HEK293T (cell line): ENCODE measurements at regions not wholly inside any gene's neighbourhood (a gene's known extent, or its start where the extent isn't known, plus 50 kb on each side); places are given as distances from the start of the nearest gene placed in this dataset.

Experiments used
- CTCF ChIA-PET: fragments of 350-600 bp; formaldehyde crosslinking; extraction: SDS; loops from one replicate; lab custom pipeline; 2021; ENCODE audit warnings: antibody characterized with exemption, inconsistent platforms; lab: Yijun Ruan, JAX
- POLR2A ChIA-PET: fragments of 350-600 bp; formaldehyde crosslinking; extraction: SDS; loops from one replicate; lab custom pipeline; 2020; ENCODE audit warnings: antibody characterized with exemption, inconsistent platforms; lab: Yijun Ruan, JAX
- DNase-seq: peaks from one replicate; pipeline ENCODE4 v3.0.0; 2012; ENCODE audit warnings: mixed read lengths; ENCODE audit errors: extremely low spot score
- ARNT ChIP-seq: fragments of 450-650 bp; IDR thresholded peaks from 2 replicates; pipeline ENCODE4 v1.6.1; 2017; ENCODE audit warnings: mild to moderate bottlenecking
- BHLHE40 ChIP-seq: fragments of 450-650 bp; IDR thresholded peaks from 2 replicates; pipeline ENCODE4 v1.6.1; 2016; ENCODE audit warnings: mild to moderate bottlenecking, moderate library complexity, borderline replicate concordance
- CTBP1 ChIP-seq: fragments of 450-650 bp; IDR thresholded peaks from 2 replicates; pipeline ENCODE4 v1.6.1; 2016; ENCODE audit warnings: borderline replicate concordance
- ELF4 ChIP-seq: fragments of 450-650 bp; IDR thresholded peaks from 2 replicates; pipeline ENCODE4 v1.6.1; 2017; ENCODE audit warnings: antibody characterized with exemption
- FOXA1 ChIP-seq: fragments of 450-650 bp; IDR thresholded peaks from 2 replicates; pipeline ENCODE4 v1.6.1; 2016; ENCODE audit warnings: mild to moderate bottlenecking
- FOXK2 ChIP-seq: fragments of 450-650 bp; IDR thresholded peaks from 2 replicates; pipeline ENCODE4 v1.6.1; 2016; ENCODE audit warnings: mild to moderate bottlenecking
- FOXM1 ChIP-seq: fragments of 450-650 bp; IDR thresholded peaks from 2 replicates; pipeline ENCODE4 v1.6.1; 2017; ENCODE audit warnings: mild to moderate bottlenecking, borderline replicate concordance
- HDGF ChIP-seq: fragments of 450-650 bp; IDR thresholded peaks from 2 replicates; pipeline ENCODE4 v1.6.1; 2017; ENCODE audit warnings: antibody characterized with exemption, borderline replicate concordance
- L3MBTL2 ChIP-seq: fragments of 450-650 bp; conservative IDR thresholded peaks from 2 replicates; pipeline ENCODE4 v1.6.1; 2016; ENCODE audit warnings: mild to moderate bottlenecking
- LEF1 ChIP-seq: fragments of 450-650 bp; IDR thresholded peaks from 2 replicates; pipeline ENCODE4 v1.6.1; 2017; ENCODE audit warnings: mild to moderate bottlenecking, borderline replicate concordance
- NFRKB ChIP-seq: fragments of 450-650 bp; IDR thresholded peaks from 2 replicates; pipeline ENCODE4 v1.6.1; 2016; ENCODE audit warnings: mild to moderate bottlenecking, moderate library complexity
- PKNOX1 ChIP-seq: fragments of 450-650 bp; IDR thresholded peaks from 2 replicates; pipeline ENCODE4 v1.6.1; 2016
- SP1 ChIP-seq: fragments of 450-650 bp; IDR thresholded peaks from 2 replicates; pipeline ENCODE4 v1.6.1; 2017
- SUZ12 ChIP-seq: fragments of 450-650 bp; IDR thresholded peaks from 2 replicates; pipeline ENCODE4 v1.6.1; 2016; ENCODE audit warnings: mild to moderate bottlenecking
- TARDBP ChIP-seq: fragments of 450-650 bp; IDR thresholded peaks from 2 replicates; pipeline ENCODE4 v1.6.1; 2016
- ZNF384 ChIP-seq: fragments of 450-650 bp; IDR thresholded peaks from 2 replicates; pipeline ENCODE4 v1.6.1; 2016

- CTCF ChIA-PET, result no interaction called here
- TF ChIP-seq ARNT (no peak), FOXA1 (no peak), LEF1 (no peak), SP1 (no peak), FOXM1 (no peak), SUZ12 (no peak), CTBP1 (no peak), TARDBP (no peak), FOXK2 (no peak), BHLHE40 (no peak), L3MBTL2 (no peak), ZNF384 (no peak), ELF4 (no peak), PKNOX1 (no peak), HDGF (no peak), NFRKB (no peak)
- no peak for DNase-seq
- POLR2A ChIA-PET, result no interaction called here
These were observed 97.0 kb downstream of the SEC61B start for GRCh38 chr9:99319048-99319447.

- TF ChIP-seq NFRKB (no peak), SP1 (no peak), ZNF384 (no peak), SUZ12 (no peak), CTBP1 (no peak)
- no peak for DNase-seq
- CTCF ChIA-PET, result no interaction called here
- POLR2A ChIA-PET, result no interaction called here
These were observed 100.2 kb downstream of the SEC61B start for GRCh38 chr9:99322299-99322698.

- ChIA-PET POLR2A (no interaction called here), CTCF (interaction anchor here (0.5 to 0.6 kb wide), 2 partner anchors 132 to 705 kb away, joined by 3 to 4 read pairs; no protein-coding TSS in a partner anchor)
- TF ChIP-seq ARNT, result no peak
- TF ChIP-seq LEF1, result no peak
- no peak for TF ChIP-seq CTBP1
- TF ChIP-seq HDGF, result no peak
- no peak for TF ChIP-seq ZNF384
- no peak for TF ChIP-seq ELF4
- TF ChIP-seq PKNOX1, result no peak
- no peak for TF ChIP-seq TARDBP
- TF ChIP-seq SUZ12, result no peak
- TF ChIP-seq FOXM1, result no peak
- no peak for TF ChIP-seq NFRKB
- no peak for TF ChIP-seq SP1
- TF ChIP-seq FOXK2, result no peak
- TF ChIP-seq FOXA1, result no peak
- TF ChIP-seq L3MBTL2, result no peak
- no peak for TF ChIP-seq BHLHE40
- DNase-seq, result no peak
These were observed 104.2 kb downstream of the SEC61B start for GRCh38 chr9:99326112-99326916.

GRCh38 chr9:99326917-99327189 is 104.8 kb downstream of the SEC61B start:
- POLR2A ChIA-PET, result no interaction called here
- CTCF ChIA-PET, result interaction anchor here (0.6 kb wide), 1 partner anchor 132 kb away, joined by 4 read pairs; no protein-coding TSS in a partner anchor

GRCh38 chr9:99327667-99328066 is 105.6 kb downstream of the SEC61B start:
- CTCF ChIA-PET, result no interaction called here
- no peak for DNase-seq
- POLR2A ChIA-PET, result no interaction called here
- TF ChIP-seq L3MBTL2 (no peak), ARNT (no peak), NFRKB (no peak), ELF4 (no peak), FOXK2 (no peak), CTBP1 (no peak), ZNF384 (no peak), HDGF (no peak), SUZ12 (no peak), LEF1 (no peak), TARDBP (no peak), FOXM1 (no peak), BHLHE40 (no peak), PKNOX1 (no peak), FOXA1 (no peak), SP1 (no peak)

More at GRCh38 chr9:99326917-99327189, 104.8 kb downstream of the SEC61B start:
- no peak for TF ChIP-seq ARNT
- no peak for TF ChIP-seq BHLHE40
- TF ChIP-seq LEF1, result no peak
- TF ChIP-seq NFRKB, result no peak
- no peak for TF ChIP-seq HDGF
- no peak for TF ChIP-seq TARDBP
- no peak for TF ChIP-seq L3MBTL2
- TF ChIP-seq SUZ12, result no peak
- TF ChIP-seq SP1, result no peak
- no peak for TF ChIP-seq FOXK2
- no peak for TF ChIP-seq FOXA1
- no peak for TF ChIP-seq ELF4
- no peak for TF ChIP-seq ZNF384
- TF ChIP-seq FOXM1, result no peak
- TF ChIP-seq CTBP1, result no peak
- TF ChIP-seq PKNOX1, result no peak
- no peak for DNase-seq
